SK-N-SH treated with all-trans-retinoic acid at 6 μM for 48 hours (cell line): ENCODE measurements at regions not wholly inside any gene's neighbourhood (a gene's known extent, or its start where the extent isn't known, plus 50 kb on each side); places are given as distances from the start of the nearest gene placed in this dataset.

Source experiments
- TOX ChIP-seq: fragments of 250-450 bp; sonication (Bioruptor Pico); IDR thresholded peaks from 2 replicates; pipeline ENCODE4 v1.8.0; 2021; ENCODE audit warnings: mild to moderate bottlenecking, moderate library complexity, borderline replicate concordance
- ZC3H10 ChIP-seq: fragments of 250-450 bp; sonication (Bioruptor Pico); IDR thresholded peaks from 2 replicates; pipeline ENCODE4 v1.5.1; 2021; ENCODE audit warnings: mild to moderate bottlenecking, moderate library complexity

- TF ChIP-seq ZC3H10 (CRISPR knock-in tag) (no peak), TOX (CRISPR knock-in tag) (no peak)
Measured at GRCh38 chr5:57906671-57907070, 424.1 kb upstream of the ACTBL2 start.
